ENCODE measurements at regions not wholly inside any gene's neighbourhood (a gene's known extent, or its start where the extent isn't known, plus 50 kb on each side); places are given as distances from the start of the nearest gene placed in this dataset.

DNA sequence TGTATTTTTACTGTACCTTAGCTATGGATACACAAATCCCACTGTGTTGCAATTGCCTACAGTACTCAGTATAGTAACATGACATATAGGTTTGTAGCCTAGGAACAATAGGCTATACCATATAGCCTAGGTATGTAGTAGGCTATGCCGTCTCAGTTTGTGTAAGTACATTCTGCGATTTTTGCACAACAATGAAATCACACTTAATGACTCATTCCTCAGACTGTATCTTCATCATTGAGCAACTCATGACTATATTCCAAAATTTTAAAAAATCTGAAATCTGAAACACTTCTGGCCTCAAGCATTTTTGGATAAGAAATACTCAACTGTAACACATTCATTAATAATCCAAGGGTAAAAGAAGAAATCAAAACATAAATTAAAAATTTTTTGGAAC is 666.8 kb upstream of the GRAMD2B start:
- TF ChIP-seq, protein P1, sequence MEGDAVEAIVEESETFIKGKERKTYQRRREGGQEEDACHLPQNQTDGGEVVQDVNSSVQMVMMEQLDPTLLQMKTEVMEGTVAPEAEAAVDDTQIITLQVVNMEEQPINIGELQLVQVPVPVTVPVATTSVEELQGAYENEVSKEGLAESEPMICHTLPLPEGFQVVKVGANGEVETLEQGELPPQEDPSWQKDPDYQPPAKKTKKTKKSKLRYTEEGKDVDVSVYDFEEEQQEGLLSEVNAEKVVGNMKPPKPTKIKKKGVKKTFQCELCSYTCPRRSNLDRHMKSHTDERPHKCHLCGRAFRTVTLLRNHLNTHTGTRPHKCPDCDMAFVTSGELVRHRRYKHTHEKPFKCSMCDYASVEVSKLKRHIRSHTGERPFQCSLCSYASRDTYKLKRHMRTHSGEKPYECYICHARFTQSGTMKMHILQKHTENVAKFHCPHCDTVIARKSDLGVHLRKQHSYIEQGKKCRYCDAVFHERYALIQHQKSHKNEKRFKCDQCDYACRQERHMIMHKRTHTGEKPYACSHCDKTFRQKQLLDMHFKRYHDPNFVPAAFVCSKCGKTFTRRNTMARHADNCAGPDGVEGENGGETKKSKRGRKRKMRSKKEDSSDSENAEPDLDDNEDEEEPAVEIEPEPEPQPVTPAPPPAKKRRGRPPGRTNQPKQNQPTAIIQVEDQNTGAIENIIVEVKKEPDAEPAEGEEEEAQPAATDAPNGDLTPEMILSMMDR (IDR thresholded peaks at IDR 0.05): no peak
- no peak for TF ChIP-seq MYC (IDR thresholded peaks at IDR 0.05; ENCODE audit: borderline replicate concordance, low read length)
- no peak for TF ChIP-seq POLR2A (IDR thresholded peaks at IDR 0.05; ENCODE audit: low read length)
- TF ChIP-seq HOXA7 (CRISPR knock-in tag; IDR thresholded peaks at IDR 0.05): no peak
- TF ChIP-seq CHD4 (IDR thresholded peaks at IDR 0.05; ENCODE audit: borderline replicate concordance): no peak
- TF ChIP-seq ZNF302 (CRISPR knock-in tag; IDR thresholded peaks at IDR 0.05): no peak
- no peak for TF ChIP-seq KDM5A (IDR thresholded peaks at IDR 0.05)
- TF ChIP-seq TP53 (CRISPR knock-in tag; IDR thresholded peaks at IDR 0.05): no peak
- TF ChIP-seq BHLHE40 (IDR thresholded peaks at IDR 0.05; ENCODE audit: low read depth, low read length): no peak
- TF ChIP-seq TFCP2L1 (CRISPR knock-in tag; IDR thresholded peaks at IDR 0.05): no peak
- TF ChIP-seq, protein P2, sequence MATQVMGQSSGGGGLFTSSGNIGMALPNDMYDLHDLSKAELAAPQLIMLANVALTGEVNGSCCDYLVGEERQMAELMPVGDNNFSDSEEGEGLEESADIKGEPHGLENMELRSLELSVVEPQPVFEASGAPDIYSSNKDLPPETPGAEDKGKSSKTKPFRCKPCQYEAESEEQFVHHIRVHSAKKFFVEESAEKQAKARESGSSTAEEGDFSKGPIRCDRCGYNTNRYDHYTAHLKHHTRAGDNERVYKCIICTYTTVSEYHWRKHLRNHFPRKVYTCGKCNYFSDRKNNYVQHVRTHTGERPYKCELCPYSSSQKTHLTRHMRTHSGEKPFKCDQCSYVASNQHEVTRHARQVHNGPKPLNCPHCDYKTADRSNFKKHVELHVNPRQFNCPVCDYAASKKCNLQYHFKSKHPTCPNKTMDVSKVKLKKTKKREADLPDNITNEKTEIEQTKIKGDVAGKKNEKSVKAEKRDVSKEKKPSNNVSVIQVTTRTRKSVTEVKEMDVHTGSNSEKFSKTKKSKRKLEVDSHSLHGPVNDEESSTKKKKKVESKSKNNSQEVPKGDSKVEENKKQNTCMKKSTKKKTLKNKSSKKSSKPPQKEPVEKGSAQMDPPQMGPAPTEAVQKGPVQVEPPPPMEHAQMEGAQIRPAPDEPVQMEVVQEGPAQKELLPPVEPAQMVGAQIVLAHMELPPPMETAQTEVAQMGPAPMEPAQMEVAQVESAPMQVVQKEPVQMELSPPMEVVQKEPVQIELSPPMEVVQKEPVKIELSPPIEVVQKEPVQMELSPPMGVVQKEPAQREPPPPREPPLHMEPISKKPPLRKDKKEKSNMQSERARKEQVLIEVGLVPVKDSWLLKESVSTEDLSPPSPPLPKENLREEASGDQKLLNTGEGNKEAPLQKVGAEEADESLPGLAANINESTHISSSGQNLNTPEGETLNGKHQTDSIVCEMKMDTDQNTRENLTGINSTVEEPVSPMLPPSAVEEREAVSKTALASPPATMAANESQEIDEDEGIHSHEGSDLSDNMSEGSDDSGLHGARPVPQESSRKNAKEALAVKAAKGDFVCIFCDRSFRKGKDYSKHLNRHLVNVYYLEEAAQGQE (IDR thresholded peaks at IDR 0.05): no peak
- TF ChIP-seq CBX8 (IDR thresholded peaks at IDR 0.05): no peak
- TF ChIP-seq MAZ (IDR thresholded peaks at IDR 0.05; ENCODE audit: borderline replicate concordance, low read depth, low read length): no peak
- TF ChIP-seq RAD21 (conservative IDR thresholded peaks at IDR 0.05 in 1 of 2, IDR thresholded peaks at IDR 0.05 in 1 of 2): no peak
